ENCODE measurements at regions not wholly inside any gene's neighbourhood (a gene's known extent, or its start where the extent isn't known, plus 50 kb on each side); places are given as distances from the start of the nearest gene placed in this dataset.

GRCh38 chr13:84139561-84140158 lies 257.4 kb upstream of the SLITRK1 start:
- in situ Hi-C loops (cut with MboI; ENCODE audit: low sequenced_read_pairs, unreplicated experiment), result no loop called here
- no peak for DNase-seq (ENCODE audit: low spot score)
- TF ChIP-seq, protein P1, sequence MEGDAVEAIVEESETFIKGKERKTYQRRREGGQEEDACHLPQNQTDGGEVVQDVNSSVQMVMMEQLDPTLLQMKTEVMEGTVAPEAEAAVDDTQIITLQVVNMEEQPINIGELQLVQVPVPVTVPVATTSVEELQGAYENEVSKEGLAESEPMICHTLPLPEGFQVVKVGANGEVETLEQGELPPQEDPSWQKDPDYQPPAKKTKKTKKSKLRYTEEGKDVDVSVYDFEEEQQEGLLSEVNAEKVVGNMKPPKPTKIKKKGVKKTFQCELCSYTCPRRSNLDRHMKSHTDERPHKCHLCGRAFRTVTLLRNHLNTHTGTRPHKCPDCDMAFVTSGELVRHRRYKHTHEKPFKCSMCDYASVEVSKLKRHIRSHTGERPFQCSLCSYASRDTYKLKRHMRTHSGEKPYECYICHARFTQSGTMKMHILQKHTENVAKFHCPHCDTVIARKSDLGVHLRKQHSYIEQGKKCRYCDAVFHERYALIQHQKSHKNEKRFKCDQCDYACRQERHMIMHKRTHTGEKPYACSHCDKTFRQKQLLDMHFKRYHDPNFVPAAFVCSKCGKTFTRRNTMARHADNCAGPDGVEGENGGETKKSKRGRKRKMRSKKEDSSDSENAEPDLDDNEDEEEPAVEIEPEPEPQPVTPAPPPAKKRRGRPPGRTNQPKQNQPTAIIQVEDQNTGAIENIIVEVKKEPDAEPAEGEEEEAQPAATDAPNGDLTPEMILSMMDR (IDR thresholded peaks at IDR 0.05; ENCODE audit: borderline replicate concordance, control extremely low read depth, extremely low read depth, insufficient read depth, missing control alignments), result no peak

- DNase-seq (ENCODE audit: low spot score), result no peak
- in situ Hi-C loops (cut with MboI; ENCODE audit: low sequenced_read_pairs, unreplicated experiment), result no loop called here
- TF ChIP-seq, protein P1 (IDR thresholded peaks at IDR 0.05; ENCODE audit: borderline replicate concordance, control extremely low read depth, extremely low read depth, insufficient read depth, missing control alignments), result no peak
These were observed 255.0 kb upstream of the SLITRK1 start for GRCh38 chr13:84137292-84137691.

DNA sequence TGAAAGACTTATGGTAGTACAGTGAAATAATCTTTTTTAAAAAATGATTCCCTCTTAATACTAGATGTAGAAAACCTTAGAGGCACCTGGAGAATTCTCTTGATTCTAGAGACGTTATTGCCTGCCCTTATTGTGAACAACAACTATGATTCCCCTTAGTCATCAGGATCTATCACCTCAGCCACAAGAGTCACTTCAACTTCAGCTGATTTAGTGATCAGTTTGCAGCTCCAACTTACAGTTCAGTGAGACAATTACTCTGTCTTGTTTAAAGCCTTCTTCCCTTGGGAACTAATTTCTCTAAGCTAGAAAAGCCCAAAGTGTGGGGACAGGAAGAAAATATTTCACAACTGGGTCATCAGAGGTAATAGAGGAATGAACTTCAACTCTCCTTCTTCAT lies 254.3 kb upstream of the SLITRK1 start:
- TF ChIP-seq, protein P1 (IDR thresholded peaks at IDR 0.05; ENCODE audit: borderline replicate concordance, control extremely low read depth, extremely low read depth, insufficient read depth, missing control alignments), result no peak
- no peak for DNase-seq (ENCODE audit: low spot score)
- in situ Hi-C loops (cut with MboI; ENCODE audit: low sequenced_read_pairs, unreplicated experiment), result no loop called here

DNA sequence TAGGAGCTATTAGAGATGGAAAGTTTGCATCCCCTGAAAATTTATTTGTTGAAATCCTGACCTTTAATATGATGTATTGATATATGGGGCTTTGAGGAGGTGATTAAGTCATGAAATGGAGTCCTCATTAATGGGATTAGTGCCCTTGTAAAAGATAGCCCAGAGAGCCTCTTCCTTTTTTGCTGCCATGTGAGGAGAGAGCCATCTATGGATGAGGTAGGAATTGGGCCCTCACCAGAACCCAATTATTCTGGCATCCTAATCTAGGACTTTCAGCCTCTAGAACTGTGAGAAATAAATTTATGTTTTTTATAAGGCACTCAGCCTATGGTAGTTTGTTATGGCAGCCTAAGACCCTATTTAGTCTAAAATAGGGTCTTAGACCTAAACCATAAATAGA lies 250.2 kb upstream of the SLITRK1 start:
- in situ Hi-C loops (cut with MboI; ENCODE audit: low sequenced_read_pairs, unreplicated experiment), result no loop called here
- TF ChIP-seq, protein P1 (IDR thresholded peaks at IDR 0.05; ENCODE audit: borderline replicate concordance, control extremely low read depth, extremely low read depth, insufficient read depth, missing control alignments), result no peak
- no peak for DNase-seq (ENCODE audit: low spot score)

- TF ChIP-seq, protein P1 (IDR thresholded peaks at IDR 0.05; ENCODE audit: borderline replicate concordance, control extremely low read depth, extremely low read depth, insufficient read depth, missing control alignments), result no peak
- no peak for DNase-seq (ENCODE audit: low spot score)
- in situ Hi-C loops (cut with MboI; ENCODE audit: low sequenced_read_pairs, unreplicated experiment), result no loop called here
These were observed 249.0 kb upstream of the SLITRK1 start for GRCh38 chr13:84131249-84131648.

- TF ChIP-seq, protein P1 (IDR thresholded peaks at IDR 0.05; ENCODE audit: borderline replicate concordance, control extremely low read depth, extremely low read depth, insufficient read depth, missing control alignments), result no peak
- in situ Hi-C loops (cut with MboI; ENCODE audit: low sequenced_read_pairs, unreplicated experiment), result no loop called here
- no peak for DNase-seq (ENCODE audit: low spot score)
These were observed 248.3 kb upstream of the SLITRK1 start for GRCh38 chr13:84130495-84131114.

Data from GM13976 (cell line).